ENCODE measurements at regions not wholly inside any gene's neighbourhood (a gene's known extent, or its start where the extent isn't known, plus 50 kb on each side); places are given as distances from the start of the nearest gene placed in this dataset.

DNA sequence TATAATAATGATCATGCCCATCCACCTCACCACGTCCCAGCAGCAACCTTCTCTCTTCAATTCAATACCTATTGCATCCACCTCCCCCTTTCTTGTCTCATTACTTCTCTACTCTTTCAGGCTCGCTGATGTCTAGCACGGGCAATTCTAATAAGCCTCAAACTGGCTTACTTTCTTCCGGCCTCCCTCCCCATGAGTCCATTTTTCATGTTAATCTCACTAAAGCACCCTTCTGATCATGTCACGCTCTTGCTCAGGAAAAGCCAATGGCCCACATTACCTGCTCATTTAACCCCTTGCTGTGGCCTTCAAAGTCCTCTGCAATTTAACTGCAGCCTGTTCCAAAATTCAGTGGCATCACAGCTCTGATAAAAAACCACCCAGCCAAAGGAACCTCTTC, 105.1 kb downstream of the UTRN start:
- H3K9me3 ChIP-seq, result no peaks in the 10 kb centered on the region
- H3K36me3 ChIP-seq, result no peaks in the 10 kb centered on the region
- H3K4me3 ChIP-seq, result no peak overlapping the region
- 97% methylated on average over 5 of the region's 5 CpGs for WGBS
- no peak overlapping the region for H3K27ac ChIP-seq
- no peaks in the 10 kb centered on the region for H3K27me3 ChIP-seq
- H3K4me1 ChIP-seq, result peaks cover 4% of the 10 kb centered on the region
- TF ChIP-seq POLR2A (IDR thresholded peaks at IDR 0.05) (no peak), POLR2AphosphoS5 (IDR thresholded peaks at IDR 0.05) (no peak), EP300 (IDR thresholded peaks at IDR 0.05) (no peak)
- TF ChIP-seq, protein P1, sequence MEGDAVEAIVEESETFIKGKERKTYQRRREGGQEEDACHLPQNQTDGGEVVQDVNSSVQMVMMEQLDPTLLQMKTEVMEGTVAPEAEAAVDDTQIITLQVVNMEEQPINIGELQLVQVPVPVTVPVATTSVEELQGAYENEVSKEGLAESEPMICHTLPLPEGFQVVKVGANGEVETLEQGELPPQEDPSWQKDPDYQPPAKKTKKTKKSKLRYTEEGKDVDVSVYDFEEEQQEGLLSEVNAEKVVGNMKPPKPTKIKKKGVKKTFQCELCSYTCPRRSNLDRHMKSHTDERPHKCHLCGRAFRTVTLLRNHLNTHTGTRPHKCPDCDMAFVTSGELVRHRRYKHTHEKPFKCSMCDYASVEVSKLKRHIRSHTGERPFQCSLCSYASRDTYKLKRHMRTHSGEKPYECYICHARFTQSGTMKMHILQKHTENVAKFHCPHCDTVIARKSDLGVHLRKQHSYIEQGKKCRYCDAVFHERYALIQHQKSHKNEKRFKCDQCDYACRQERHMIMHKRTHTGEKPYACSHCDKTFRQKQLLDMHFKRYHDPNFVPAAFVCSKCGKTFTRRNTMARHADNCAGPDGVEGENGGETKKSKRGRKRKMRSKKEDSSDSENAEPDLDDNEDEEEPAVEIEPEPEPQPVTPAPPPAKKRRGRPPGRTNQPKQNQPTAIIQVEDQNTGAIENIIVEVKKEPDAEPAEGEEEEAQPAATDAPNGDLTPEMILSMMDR (IDR thresholded peaks at IDR 0.05), result no peak
- no peak for DNase-seq (ENCODE audit: low spot score in 2 of 2)

DNA sequence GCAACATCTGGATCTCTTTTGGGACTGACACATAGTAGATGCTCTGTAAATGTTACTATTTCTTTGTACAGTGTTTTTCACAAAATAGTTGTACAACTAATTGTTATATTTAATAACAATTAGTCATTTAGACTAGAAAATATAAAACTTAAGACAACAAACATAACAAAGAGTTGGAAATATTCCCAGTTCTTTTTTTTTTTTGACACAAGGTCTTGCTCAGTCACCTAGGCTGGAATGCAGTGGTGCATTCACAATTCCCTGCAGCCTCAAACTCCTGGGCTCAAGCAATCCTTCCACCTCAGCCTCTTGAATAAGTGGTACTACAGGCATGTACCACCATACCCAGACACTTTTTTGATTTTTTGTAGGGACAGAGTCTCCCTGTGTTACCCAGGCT, 105.8 kb downstream of the UTRN start:
- H3K36me3 ChIP-seq, result no peaks in the 10 kb centered on the region
- DNase-seq (ENCODE audit: low spot score in 2 of 2), result no peak
- no peaks in the 10 kb centered on the region for H3K9me3 ChIP-seq
- TF ChIP-seq POLR2A (IDR thresholded peaks at IDR 0.05) (no peak), POLR2AphosphoS5 (IDR thresholded peaks at IDR 0.05) (no peak), EP300 (IDR thresholded peaks at IDR 0.05) (no peak)
- TF ChIP-seq, protein P1 (IDR thresholded peaks at IDR 0.05), result no peak
- no peak overlapping the region for H3K4me3 ChIP-seq
- peaks cover 6% of the 10 kb centered on the region for H3K4me1 ChIP-seq
- H3K27me3 ChIP-seq, result no peaks in the 10 kb centered on the region
- H3K27ac ChIP-seq, result no peak overlapping the region

DNA sequence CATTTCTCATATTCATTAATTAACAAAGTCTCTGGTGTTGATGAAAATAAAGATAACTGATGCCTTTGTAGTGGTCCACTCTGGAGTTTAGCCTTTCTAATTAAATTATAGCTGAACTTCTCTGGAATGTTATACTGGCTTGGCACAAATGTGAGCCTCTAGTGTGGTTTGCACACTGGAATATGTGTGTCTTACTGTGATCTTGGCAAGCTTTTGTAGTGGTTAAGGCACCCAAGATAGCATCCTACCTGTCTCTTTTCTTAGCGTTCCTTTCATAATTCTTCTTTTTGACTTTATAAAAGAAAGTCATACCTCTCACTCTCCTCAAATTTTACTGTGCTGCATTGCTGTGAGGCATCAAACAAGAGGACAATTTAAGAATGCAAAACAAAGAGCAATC, 107.4 kb downstream of the UTRN start:
- Histone ChIP-seq H3K27me3 (no peaks in the 10 kb centered on the region), H3K4me3 (no peak overlapping the region), H3K4me1 (peaks cover 4% of the 10 kb centered on the region), H3K27ac (no peak overlapping the region), H3K9me3 (no peaks in the 10 kb centered on the region), H3K36me3 (no peaks in the 10 kb centered on the region)
- no peak for DNase-seq (ENCODE audit: low spot score in 2 of 2)
- no peak for TF ChIP-seq EP300 (IDR thresholded peaks at IDR 0.05)
- TF ChIP-seq, protein P1 (IDR thresholded peaks at IDR 0.05), result no peak
- TF ChIP-seq POLR2AphosphoS5 (IDR thresholded peaks at IDR 0.05), result no peak
- TF ChIP-seq POLR2A (IDR thresholded peaks at IDR 0.05), result no peak
- WGBS, result 72% methylated on average over 1 of the region's 1 CpG

DNA sequence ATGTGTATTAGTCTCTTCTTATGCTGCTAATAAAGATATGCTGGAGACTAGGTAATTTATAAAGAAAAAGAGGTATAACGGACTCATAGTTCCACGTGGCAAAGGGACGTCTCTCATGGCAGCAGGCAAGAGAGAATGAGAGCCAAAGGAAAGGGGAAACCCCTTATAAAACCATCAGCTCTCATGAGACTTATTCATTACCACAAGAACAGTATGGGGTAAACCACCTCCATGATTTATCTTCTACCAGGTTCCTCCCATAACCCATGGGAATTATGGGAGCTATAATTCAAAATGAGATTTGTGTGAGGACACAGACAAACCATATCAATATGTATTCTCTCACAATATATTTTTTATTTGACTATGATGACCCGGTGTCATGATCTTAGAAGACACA, 109.1 kb downstream of the UTRN start:
- Histone ChIP-seq H3K4me1 (peaks cover 4% of the 10 kb centered on the region), H3K9me3 (no peaks in the 10 kb centered on the region), H3K36me3 (no peaks in the 10 kb centered on the region), H3K27ac (no peak overlapping the region), H3K27me3 (no peaks in the 10 kb centered on the region), H3K4me3 (no peak overlapping the region)
- DNase-seq (ENCODE audit: low spot score in 2 of 2), result no peak
- WGBS, result 91% methylated on average over 4 of the region's 4 CpGs
- TF ChIP-seq POLR2AphosphoS5 (IDR thresholded peaks at IDR 0.05) (no peak), EP300 (IDR thresholded peaks at IDR 0.05) (no peak), POLR2A (IDR thresholded peaks at IDR 0.05) (no peak)
- TF ChIP-seq, protein P1 (IDR thresholded peaks at IDR 0.05), result no peak

DNA sequence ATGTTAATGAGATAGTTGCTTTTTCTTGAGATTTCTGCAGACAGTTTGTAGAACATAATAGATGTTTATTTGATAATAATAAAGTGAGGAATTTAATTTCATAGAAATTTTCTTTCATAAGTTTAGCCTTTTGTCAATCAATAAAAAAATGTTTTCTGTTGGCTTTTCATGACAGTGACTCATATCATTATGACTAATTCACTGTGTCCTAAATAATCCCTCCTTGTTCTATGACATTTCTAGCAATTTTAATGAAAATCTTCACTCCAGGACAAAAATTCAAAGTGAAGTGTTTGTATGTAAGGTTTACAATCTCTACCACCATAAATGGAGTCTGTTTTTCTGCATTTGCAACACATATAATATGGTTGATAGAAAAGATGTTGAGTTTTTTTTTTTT, 109.9 kb downstream of the UTRN start:
- H3K4me3 ChIP-seq, result no peak overlapping the region
- H3K27ac ChIP-seq, result no peak overlapping the region
- H3K9me3 ChIP-seq, result no peaks in the 10 kb centered on the region
- H3K4me1 ChIP-seq, result peaks cover 4% of the 10 kb centered on the region
- no peaks in the 10 kb centered on the region for H3K27me3 ChIP-seq
- TF ChIP-seq, protein P1 (IDR thresholded peaks at IDR 0.05), result no peak
- TF ChIP-seq POLR2AphosphoS5 (IDR thresholded peaks at IDR 0.05), result no peak
- TF ChIP-seq EP300 (IDR thresholded peaks at IDR 0.05), result no peak
- no peak for TF ChIP-seq POLR2A (IDR thresholded peaks at IDR 0.05)
- DNase-seq (ENCODE audit: low spot score in 2 of 2), result no peak
- no peaks in the 10 kb centered on the region for H3K36me3 ChIP-seq

All from suprapubic skin (tissue), 4 donors.